ENCODE measurements at regions not wholly inside any gene's neighbourhood (a gene's known extent, or its start where the extent isn't known, plus 50 kb on each side); places are given as distances from the start of the nearest gene placed in this dataset.

DNA sequence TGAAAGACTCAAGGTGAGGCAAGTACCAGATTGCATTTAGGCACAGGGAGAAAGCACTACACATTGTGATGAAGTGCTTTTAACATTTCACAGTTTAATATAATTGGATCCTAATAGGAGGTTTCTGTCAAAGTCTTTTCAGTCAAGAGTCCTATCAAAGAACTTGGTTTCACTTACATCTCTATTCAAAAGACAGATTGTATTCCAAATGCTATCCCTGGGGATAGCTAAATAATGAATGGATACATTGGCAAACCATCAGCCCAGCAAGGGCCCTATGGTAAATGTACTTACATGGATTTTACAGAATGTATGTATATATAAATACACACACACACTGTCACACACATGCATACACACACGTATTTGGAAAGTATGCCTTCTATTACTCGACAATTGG, 655.5 kb upstream of the FLRT2 start:
- Histone ChIP-seq H3K4me2 (replicated peaks; ENCODE audit: extremely low read depth, low read length, poor library complexity, severe bottlenecking) (no peak overlapping the region), H3K27me3 (ENCODE audit: control insufficient read depth in 2 of 2, insufficient read depth in 2 of 2, low read length in 2 of 2) (no peaks in the 10 kb centered on the region), H3K27ac (ENCODE audit: low read depth in 1 of 2, low read length in 2 of 2) (no peak overlapping the region), H3K36me3 (replicated peaks in 1 of 2; ENCODE audit: control insufficient read depth in 1 of 2, insufficient read depth in 2 of 2, low read length in 2 of 2) (no peaks in the 10 kb centered on the region), H3K79me2 (ENCODE audit: insufficient read depth, low read length) (no peaks in the 10 kb centered on the region), H2AFZ (ENCODE audit: insufficient read depth, low read depth, low read length, poor library complexity, severe bottlenecking) (no peak overlapping the region), H3K4me3 (replicated peaks in 1 of 3; ENCODE audit: low read depth in 2 of 3, low read length in 3 of 3) (no peak overlapping the region), H3K9me3 (replicated peaks in 1 of 2; ENCODE audit: control insufficient read depth in 1 of 2, insufficient read depth in 1 of 2, low read length in 2 of 2) (peaks cover 0 to 8% of the 10 kb centered on the region in 2 donors), H4K20me1 (ENCODE audit: insufficient read depth, low read length) (no peaks in the 10 kb centered on the region), H3K4me1 (ENCODE audit: control insufficient read depth in 1 of 2, insufficient read depth in 2 of 2, low read length in 2 of 2) (no peaks in the 10 kb centered on the region), H3K9ac (ENCODE audit: insufficient read depth, low read length, poor library complexity, severe bottlenecking) (no peak overlapping the region)
- H3K27ac Mint-ChIP-seq = no peak overlapping the region
- H3K36me3 Mint-ChIP-seq = no peaks in the 10 kb centered on the region
- intact Hi-C loops (cut with micrococcal nuclease) = no loop called here
- H3K9me3 Mint-ChIP-seq = peaks cover 0 to 4% (median 2%) of the 10 kb centered on the region in 7 donors
- WGBS (ENCODE audit: insufficient coverage) = no CpG with 5 or more reads among the region's 2 CpGs
- no peaks in the 10 kb centered on the region for H3K4me1 Mint-ChIP-seq
- no peak overlapping the region for H3K4me3 Mint-ChIP-seq
- TF ChIP-seq, protein P1, sequence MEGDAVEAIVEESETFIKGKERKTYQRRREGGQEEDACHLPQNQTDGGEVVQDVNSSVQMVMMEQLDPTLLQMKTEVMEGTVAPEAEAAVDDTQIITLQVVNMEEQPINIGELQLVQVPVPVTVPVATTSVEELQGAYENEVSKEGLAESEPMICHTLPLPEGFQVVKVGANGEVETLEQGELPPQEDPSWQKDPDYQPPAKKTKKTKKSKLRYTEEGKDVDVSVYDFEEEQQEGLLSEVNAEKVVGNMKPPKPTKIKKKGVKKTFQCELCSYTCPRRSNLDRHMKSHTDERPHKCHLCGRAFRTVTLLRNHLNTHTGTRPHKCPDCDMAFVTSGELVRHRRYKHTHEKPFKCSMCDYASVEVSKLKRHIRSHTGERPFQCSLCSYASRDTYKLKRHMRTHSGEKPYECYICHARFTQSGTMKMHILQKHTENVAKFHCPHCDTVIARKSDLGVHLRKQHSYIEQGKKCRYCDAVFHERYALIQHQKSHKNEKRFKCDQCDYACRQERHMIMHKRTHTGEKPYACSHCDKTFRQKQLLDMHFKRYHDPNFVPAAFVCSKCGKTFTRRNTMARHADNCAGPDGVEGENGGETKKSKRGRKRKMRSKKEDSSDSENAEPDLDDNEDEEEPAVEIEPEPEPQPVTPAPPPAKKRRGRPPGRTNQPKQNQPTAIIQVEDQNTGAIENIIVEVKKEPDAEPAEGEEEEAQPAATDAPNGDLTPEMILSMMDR (IDR thresholded peaks at IDR 0.05) = no peak
- no peak for DNase-seq
- H3K27me3 Mint-ChIP-seq (ENCODE audit: low read depth in 3 of 3) = peaks cover 0 to 4% (median 0%) of the 10 kb centered on the region in 3 donors

DNA sequence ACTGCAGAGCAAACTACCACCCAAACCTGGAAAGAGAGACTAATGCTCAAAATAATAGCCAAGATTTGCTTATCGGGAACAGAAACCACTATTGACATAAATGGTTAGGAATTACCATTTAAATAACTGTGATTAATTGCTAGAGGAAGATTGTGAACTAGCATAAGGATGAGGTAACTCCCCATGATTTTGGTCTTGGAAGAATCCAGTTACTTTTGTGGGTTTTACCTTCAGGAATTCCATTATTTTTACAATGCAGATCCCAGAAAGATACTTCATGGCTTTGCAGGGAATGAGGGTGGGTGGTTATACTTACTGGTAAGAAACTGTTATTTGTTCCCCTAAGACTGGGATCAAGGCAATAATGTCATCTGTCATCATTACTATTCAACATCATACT, 652.9 kb upstream of the FLRT2 start:
- H3K4me3 Mint-ChIP-seq = no peak overlapping the region

More for the DNA sequence above, 652.9 kb upstream of the FLRT2 start:
- intact Hi-C loops (cut with micrococcal nuclease) = no loop called here
- Histone ChIP-seq H3K36me3 (replicated peaks in 1 of 2; ENCODE audit: control insufficient read depth in 1 of 2, insufficient read depth in 2 of 2, low read length in 2 of 2) (no peaks in the 10 kb centered on the region), H3K4me3 (replicated peaks in 1 of 3; ENCODE audit: low read depth in 2 of 3, low read length in 3 of 3) (no peak overlapping the region), H3K9ac (ENCODE audit: insufficient read depth, low read length, poor library complexity, severe bottlenecking) (no peak overlapping the region), H3K79me2 (ENCODE audit: insufficient read depth, low read length) (no peaks in the 10 kb centered on the region), H3K9me3 (replicated peaks in 1 of 2; ENCODE audit: control insufficient read depth in 1 of 2, insufficient read depth in 1 of 2, low read length in 2 of 2) (peaks cover 0 to 10% of the 10 kb centered on the region in 2 donors), H4K20me1 (ENCODE audit: insufficient read depth, low read length) (no peaks in the 10 kb centered on the region), H3K27me3 (ENCODE audit: control insufficient read depth in 2 of 2, insufficient read depth in 2 of 2, low read length in 2 of 2) (no peaks in the 10 kb centered on the region), H3K4me2 (replicated peaks; ENCODE audit: extremely low read depth, low read length, poor library complexity, severe bottlenecking) (no peak overlapping the region), H2AFZ (ENCODE audit: insufficient read depth, low read depth, low read length, poor library complexity, severe bottlenecking) (no peak overlapping the region), H3K4me1 (ENCODE audit: control insufficient read depth in 1 of 2, insufficient read depth in 2 of 2, low read length in 2 of 2) (no peaks in the 10 kb centered on the region), H3K27ac (ENCODE audit: low read depth in 1 of 2, low read length in 2 of 2) (no peak overlapping the region)
- H3K9me3 Mint-ChIP-seq = peaks cover 0 to 9% (median 2%) of the 10 kb centered on the region in 7 donors
- no peak for DNase-seq
- no peak overlapping the region for H3K27ac Mint-ChIP-seq
- peaks cover 0 to 4% (median 0%) of the 10 kb centered on the region in 3 donors for H3K27me3 Mint-ChIP-seq (ENCODE audit: low read depth in 3 of 3)
- WGBS (ENCODE audit: insufficient coverage) = no CpG with 5 or more reads among the region's 1 CpG
- TF ChIP-seq, protein P1 (IDR thresholded peaks at IDR 0.05) = no peak
- no peaks in the 10 kb centered on the region for H3K36me3 Mint-ChIP-seq
- H3K4me1 Mint-ChIP-seq = no peaks in the 10 kb centered on the region

Measured in CD14-positive monocyte (primary cell).